ENCODE measurements at regions not wholly inside any gene's neighbourhood (a gene's known extent, or its start where the extent isn't known, plus 50 kb on each side); places are given as distances from the start of the nearest gene placed in this dataset.

- no peak for DNase-seq (ENCODE audit: low spot score)
- no peak for TF ChIP-seq CTCF (IDR thresholded peaks at IDR 0.05; ENCODE audit: extremely low read depth, missing control alignments)
Measured at GRCh38 chr9:100679834-100680233, 102.0 kb downstream of the CAVIN4 start.

DNA sequence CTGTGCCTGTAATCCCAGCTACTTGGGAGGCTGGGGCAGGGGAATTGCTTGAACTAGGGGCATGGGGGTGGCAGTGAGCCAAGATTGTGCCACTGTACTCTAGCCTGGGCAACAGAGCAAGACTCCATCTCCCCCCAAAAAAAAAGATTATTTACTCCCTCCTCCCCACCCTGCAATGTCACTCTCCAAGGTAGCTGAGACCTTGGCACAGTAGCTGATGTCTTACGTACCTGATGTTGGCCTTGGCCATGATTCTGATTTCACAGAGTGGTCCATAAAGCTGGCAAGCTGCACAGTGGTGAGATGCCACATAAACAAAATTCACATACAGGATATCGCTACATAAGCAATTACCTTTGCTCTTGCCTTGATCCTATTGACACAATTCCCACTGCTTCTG, 108.5 kb downstream of the CAVIN4 start:
- DNase-seq (ENCODE audit: low spot score) = no peak
- no peak for TF ChIP-seq CTCF (IDR thresholded peaks at IDR 0.05; ENCODE audit: extremely low read depth, missing control alignments)

GRCh38 chr9:100689635-100690034, 111.8 kb downstream of the CAVIN4 start:
- peak; percentile 7 for DNase-seq (ENCODE audit: low spot score)
- no peak for TF ChIP-seq CTCF (IDR thresholded peaks at IDR 0.05; ENCODE audit: extremely low read depth, missing control alignments)

DNA sequence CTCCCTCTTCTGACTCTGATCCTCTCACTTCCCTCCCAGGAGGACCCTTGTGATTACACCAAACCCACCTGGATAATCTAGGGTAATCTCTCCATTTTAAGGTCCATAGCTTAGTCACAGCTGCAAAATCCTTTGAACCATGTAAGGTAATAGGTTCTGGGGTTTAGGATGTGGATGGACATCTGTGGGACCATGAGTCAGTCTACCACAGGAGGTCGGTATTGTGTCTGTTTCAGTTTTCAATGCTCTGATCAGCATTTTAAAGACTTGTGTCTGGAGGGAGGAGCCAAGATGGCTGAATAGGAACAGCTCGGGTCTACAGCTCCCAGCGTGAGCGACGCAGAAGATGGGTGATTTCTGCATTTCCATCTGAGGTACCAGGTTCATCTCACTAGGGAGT, 112.6 kb downstream of the CAVIN4 start:
- TF ChIP-seq CTCF (IDR thresholded peaks at IDR 0.05; ENCODE audit: extremely low read depth, missing control alignments) = no peak
- DNase-seq (ENCODE audit: low spot score) = no peak

DNA sequence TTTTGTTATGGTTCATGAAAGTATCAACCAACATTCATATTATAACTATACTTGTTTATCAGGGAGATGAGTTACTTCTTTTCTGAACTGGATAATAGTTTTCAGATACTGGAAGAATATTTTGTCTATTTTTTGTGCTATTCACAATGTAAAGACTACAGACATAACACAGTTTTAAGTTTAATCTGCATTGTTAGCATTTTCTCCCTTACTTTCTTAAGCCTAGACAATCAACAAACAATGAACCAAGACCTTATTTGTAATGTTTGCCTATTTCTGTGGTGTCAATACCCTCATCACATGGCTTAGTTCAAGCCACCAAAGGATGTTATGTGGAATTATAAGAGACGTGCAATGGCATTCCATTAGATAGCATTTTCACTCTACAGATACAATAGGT, 119.5 kb downstream of the CAVIN4 start:
- no peak for TF ChIP-seq CTCF (IDR thresholded peaks at IDR 0.05; ENCODE audit: extremely low read depth, missing control alignments)
- no peak for DNase-seq (ENCODE audit: low spot score)

DNA sequence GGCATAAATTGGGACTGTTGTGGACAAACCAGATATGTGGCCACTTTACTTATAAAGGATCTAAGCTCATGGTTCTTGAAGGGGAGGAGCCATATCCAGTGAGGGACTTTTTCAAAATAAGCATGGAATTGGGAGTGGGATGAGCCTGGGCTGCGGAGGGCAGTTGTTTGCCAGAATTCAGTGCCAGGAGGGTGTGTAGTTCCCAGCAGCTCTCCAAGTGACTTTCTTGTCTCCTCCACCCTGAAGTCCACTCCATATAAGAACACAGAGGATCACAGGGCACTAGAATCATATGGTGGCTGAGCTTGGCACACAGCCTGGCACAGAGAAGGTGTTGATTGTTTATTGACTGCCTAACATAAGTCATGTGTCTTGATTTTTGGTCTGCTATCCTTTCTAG, 121.1 kb downstream of the CAVIN4 start:
- DNase-seq (ENCODE audit: low spot score) = no peak
- TF ChIP-seq CTCF (IDR thresholded peaks at IDR 0.05; ENCODE audit: extremely low read depth, missing control alignments) = no peak

- TF ChIP-seq CTCF (IDR thresholded peaks at IDR 0.05; ENCODE audit: extremely low read depth, missing control alignments) = no peak
- DNase-seq (ENCODE audit: low spot score) = no peak
Measured at GRCh38 chr9:100699668-100700067, 121.8 kb downstream of the CAVIN4 start.

Measured in GM20000 (cell line).